ENCODE measurements at regions not wholly inside any gene's neighbourhood (a gene's known extent, or its start where the extent isn't known, plus 50 kb on each side); places are given as distances from the start of the nearest gene placed in this dataset.

- Histone ChIP-seq H3K4me3 (no peak overlapping the region), H3K9me3 (peaks cover 0 to 4% (median 0%) of the 10 kb centered on the region in 12 donors), H3K4me1 (no peaks in the 10 kb centered on the region), H3K36me3 (no peaks in the 10 kb centered on the region), H3K27me3 (no peaks in the 10 kb centered on the region), H3K27ac (no peak overlapping the region)
- intact Hi-C loops (cut with DNase I), result no loop called here
- TF ChIP-seq CTCF (IDR thresholded peaks at IDR 0.05), result no peak
- TF ChIP-seq POLR2A (IDR thresholded peaks at IDR 0.05), result no peak
- ATAC-seq (no peak), DNase-seq (no peak)
- 91 to 98% (median 93%) methylated on average over 3 of the region's 3 CpGs for WGBS, 4 donors
Measured at GRCh38 chr18:40387130-40387787, 1567.8 kb upstream of the PIK3C3 start.

- Histone ChIP-seq H3K4me3 (no peak overlapping the region), H3K9me3 (no peaks in the 10 kb centered on the region), H3K36me3 (no peaks in the 10 kb centered on the region), H3K27me3 (no peaks in the 10 kb centered on the region), H3K4me1 (no peaks in the 10 kb centered on the region), H3K27ac (no peak overlapping the region)
- intact Hi-C loops (cut with DNase I), result no loop called here
- TF ChIP-seq CTCF (IDR thresholded peaks at IDR 0.05) (no peak), POLR2A (IDR thresholded peaks at IDR 0.05) (no peak)
- DNase-seq, result no peak
- 83 to 86% (median 85%) methylated on average over 2 of the region's 2 CpGs for WGBS, 4 donors
- ATAC-seq, result no peak
Measured at GRCh38 chr18:40382197-40382596, 1572.8 kb upstream of the PIK3C3 start.

- H3K27me3 ChIP-seq, result no peaks in the 10 kb centered on the region
- H3K27ac ChIP-seq, result no peak overlapping the region
- DNase-seq (no peak), ATAC-seq (no peak)
- TF ChIP-seq POLR2A (IDR thresholded peaks at IDR 0.05) (no peak), CTCF (IDR thresholded peaks at IDR 0.05) (no peak)
- H3K4me1 ChIP-seq, result no peaks in the 10 kb centered on the region
- intact Hi-C loops (cut with DNase I), result no loop called here
- WGBS, 4 donors, result 63 to 71% (median 66%) methylated on average over 6 of the region's 6 CpGs
- no peaks in the 10 kb centered on the region for H3K36me3 ChIP-seq
- no peaks in the 10 kb centered on the region for H3K9me3 ChIP-seq
- no peak overlapping the region for H3K4me3 ChIP-seq
Measured at GRCh38 chr18:40380686-40381439, 1574.2 kb upstream of the PIK3C3 start.

- intact Hi-C loops (cut with DNase I), result no loop called here
- H3K27me3 ChIP-seq, result no peaks in the 10 kb centered on the region
Measured at GRCh38 chr18:40375837-40376236, 1579.2 kb upstream of the PIK3C3 start.

More at GRCh38 chr18:40375837-40376236, 1579.2 kb upstream of the PIK3C3 start:
- DNase-seq (no peak), ATAC-seq (no peak)
- Histone ChIP-seq H3K4me1 (no peaks in the 10 kb centered on the region), H3K4me3 (no peak overlapping the region), H3K27ac (no peak overlapping the region), H3K9me3 (no peaks in the 10 kb centered on the region), H3K36me3 (no peaks in the 10 kb centered on the region)
- 58 to 82% (median 63%) methylated on average over 1 of the region's 1 CpG for WGBS, 4 donors
- TF ChIP-seq POLR2A (IDR thresholded peaks at IDR 0.05) (no peak), CTCF (IDR thresholded peaks at IDR 0.05) (no peak)
